H1 (cell line): ENCODE measurements at regions not wholly inside any gene's neighbourhood (a gene's known extent, or its start where the extent isn't known, plus 50 kb on each side); places are given as distances from the start of the nearest gene placed in this dataset.

Source experiments
- CTCF ChIA-PET: fragments of 300-600 bp; sonication (Branson Sonifier 250); formaldehyde crosslinking; loops from one replicate; lab custom pipeline; 2021; ENCODE audit not compliant: partially characterized antibody; lab: Charles Lee
- POLR2A ChIA-PET: fragments of 300-600 bp; sonication (Branson Sonifier 250); formaldehyde crosslinking; loops from one replicate; lab custom pipeline; 2021; ENCODE audit warnings: inconsistent platforms; ENCODE audit not compliant: partially characterized antibody; lab: Charles Lee
- DNase-seq, 2 experiments: peaks; one replicate each; pipeline versions ENCODE4 v3.0.0 to v3.0.0-alpha.2; 2010 to 2022; ENCODE audit warnings: low spot score in 2 of 2, low read depth in 1 of 2, mixed read lengths in 1 of 2
- FAIRE-seq: peaks from 2 replicates; lab custom pipeline; 2011; peaks lifted over from hg19 to GRCh38; lab: Jason Lieb, UNC
- H2AFZ ChIP-seq: 2 replicates; pipeline ENCODE4 v1.8.1; 2012; ENCODE audit warnings: low read length, inconsistent platforms
- H2AK5ac ChIP-seq: 2 replicates; pipeline ENCODE4 v1.6.1; 2013; ENCODE audit warnings: low read depth, low read length
- H2BK120ac ChIP-seq: replicated peaks from 2 replicates; pipeline ENCODE3; 2013; ENCODE audit warnings: low read depth, low read length, inconsistent platforms
- H2BK12ac ChIP-seq: 2 replicates; pipeline ENCODE4 v1.6.1; 2013; ENCODE audit warnings: low read depth, low read length
- H2BK15ac ChIP-seq: 2 replicates; pipeline ENCODE4 v1.6.1; 2013; ENCODE audit warnings: low read length
- H2BK20ac ChIP-seq: 2 replicates; pipeline ENCODE4 v1.6.1; 2013; ENCODE audit warnings: low read length
- H2BK5ac ChIP-seq: 2 replicates; pipeline ENCODE4 v1.6.1; 2013; ENCODE audit warnings: low read depth, low read length
- H3K14ac ChIP-seq: 2 replicates; pipeline ENCODE4 v1.6.1; 2013; ENCODE audit warnings: inconsistent platforms; ENCODE audit not compliant: insufficient read length
- H3K18ac ChIP-seq: 2 replicates; pipeline ENCODE4 v1.6.1; 2013; ENCODE audit warnings: low read length; ENCODE audit errors: extremely low read depth
- H3K23ac ChIP-seq: 2 replicates; pipeline ENCODE4 v1.6.1; 2013; ENCODE audit warnings: inconsistent platforms; ENCODE audit not compliant: insufficient read length
- H3K23me2 ChIP-seq: 2 replicates; pipeline ENCODE4 v1.6.1; 2013; ENCODE audit warnings: low read depth, low read length
- H3K27ac ChIP-seq: 2 replicates; pipeline ENCODE4 v1.6.1; 2011; ENCODE audit warnings: low read depth, low read length, inconsistent platforms
- H3K27me3 ChIP-seq, 4 experiments: replicated peaks in 1 of 4; 1 replicate in 1 of 4; 2 replicates in 3 of 4; pipeline versions ENCODE4 v1.6.1 to v1.8.1; 2011 to 2013; ENCODE audit warnings: low read length in 3 of 4, mild to moderate bottlenecking in 3 of 4, inconsistent platforms in 2 of 4, mixed read lengths in 2 of 4, moderate library complexity in 1 of 4; ENCODE audit not compliant: control insufficient read depth in 3 of 4, insufficient read depth in 3 of 4; ENCODE audit errors: extremely low read depth in 1 of 4
- H3K36me3 ChIP-seq, 4 experiments: 2 replicates each; pipeline versions ENCODE4 v1.6.1 to v1.8.1; 2011 to 2013; ENCODE audit warnings: mild to moderate bottlenecking in 4 of 4, low read length in 3 of 4, moderate library complexity in 2 of 4, control low read depth in 1 of 4, inconsistent platforms in 1 of 4; ENCODE audit not compliant: insufficient read depth in 4 of 4, control insufficient read depth in 2 of 4
- H3K4ac ChIP-seq: replicated peaks from 2 replicates; pipeline ENCODE3; 2013; ENCODE audit warnings: low read length, low read depth, mixed read lengths, inconsistent platforms; ENCODE audit not compliant: insufficient read length
- H3K4me1 ChIP-seq, 4 experiments: replicated peaks in 1 of 4; 1 replicate in 1 of 4; 2 replicates in 3 of 4; pipeline versions ENCODE4 v1.6.1 to v1.8.1; 2011 to 2013; ENCODE audit warnings: low read length in 3 of 4, inconsistent platforms in 2 of 4, mixed read lengths in 1 of 4; ENCODE audit not compliant: insufficient read depth in 4 of 4, control insufficient read depth in 3 of 4
- H3K4me2 ChIP-seq, 2 experiments: 2 replicates each; pipeline versions ENCODE4 v1.6.1 to v1.8.1; 2011 to 2013; ENCODE audit warnings: low read depth in 2 of 2, low read length in 2 of 2, control low read depth in 1 of 2, inconsistent platforms in 1 of 2, mild to moderate bottlenecking in 1 of 2; ENCODE audit not compliant: insufficient read depth in 1 of 2
- H3K4me3 ChIP-seq, 4 experiments: fragments of 200-600, 300-600 bp in 1 of 4; sonication (generic), shearing (Covaris generic), sonication (Bioruptor Twin) in 1 of 4; 2 replicates each; pipeline versions ENCODE4 v1.5.1 to v1.8.1; 2011 to 2016; ENCODE audit warnings: low read length in 4 of 4, low read depth in 3 of 4, control low read depth in 2 of 4, inconsistent platforms in 2 of 4, mild to moderate bottlenecking in 2 of 4, mixed read lengths in 1 of 4, moderate library complexity in 1 of 4; ENCODE audit not compliant: insufficient read depth in 2 of 4; ENCODE audit errors: extremely low read depth in 1 of 4
- H3K56ac ChIP-seq: replicated peaks from 2 replicates; pipeline ENCODE3; 2013; ENCODE audit warnings: low read depth, mild to moderate bottlenecking, mixed read lengths, low read length, inconsistent platforms; ENCODE audit not compliant: insufficient read length
- H3K79me1 ChIP-seq: 2 replicates; pipeline ENCODE4 v1.6.1; 2013; ENCODE audit warnings: low read depth, low read length, control low read depth
- H3K79me2 ChIP-seq, 2 experiments: 2 replicates each; pipeline versions ENCODE4 v1.6.1 to v1.8.1; 2012 to 2013; ENCODE audit warnings: low read length in 2 of 2, mild to moderate bottlenecking in 2 of 2, inconsistent platforms in 1 of 2; ENCODE audit not compliant: insufficient read depth in 2 of 2, control insufficient read depth in 1 of 2
- H3K9ac ChIP-seq, 4 experiments: replicated peaks in 1 of 4; 1 replicate in 1 of 4; 2 replicates in 3 of 4; pipeline versions ENCODE4 v1.6.1 to v1.8.1; 2011 to 2013; ENCODE audit warnings: low read depth in 3 of 4, low read length in 3 of 4, control low read depth in 2 of 4, mild to moderate bottlenecking in 2 of 4, moderate library complexity in 2 of 4, inconsistent platforms in 1 of 4; ENCODE audit errors: extremely low read depth in 1 of 4
- H3K9me3 ChIP-seq, 2 experiments: 2 replicates each; pipeline versions ENCODE4 v1.6.1 to v1.8.1; 2012 to 2013; ENCODE audit warnings: mild to moderate bottlenecking in 2 of 2, moderate library complexity in 2 of 2, control low read depth in 1 of 2, inconsistent platforms in 1 of 2, low read depth in 1 of 2, low read length in 1 of 2, mixed read lengths in 1 of 2; ENCODE audit not compliant: insufficient read depth in 2 of 2
- H4K20me1 ChIP-seq, 2 experiments: replicated peaks in 1 of 2; 2 replicates each; pipeline versions ENCODE3 to v1.8.1; 2011 to 2013; ENCODE audit warnings: inconsistent platforms in 2 of 2, low read length in 2 of 2, mild to moderate bottlenecking in 1 of 2; ENCODE audit not compliant: insufficient read depth in 2 of 2, control insufficient read depth in 1 of 2
- H4K5ac ChIP-seq: 2 replicates; pipeline ENCODE4 v1.6.1; 2013; ENCODE audit warnings: low read length, low read depth, mixed read lengths, inconsistent platforms; ENCODE audit not compliant: insufficient read length
- H4K8ac ChIP-seq: 2 replicates; pipeline ENCODE4 v1.8.0; 2013; ENCODE audit warnings: mild to moderate bottlenecking, moderate library complexity, low read length, inconsistent platforms; ENCODE audit not compliant: insufficient read depth; ENCODE audit errors: extremely low read depth
- H4K91ac ChIP-seq: replicated peaks from 2 replicates; pipeline ENCODE3; 2013; ENCODE audit warnings: low read length, mixed read lengths, inconsistent platforms; ENCODE audit not compliant: insufficient read length
- EGR1 ChIP-seq: IDR thresholded peaks from 2 replicates; pipeline ENCODE4 v1.6.1; 2011; ENCODE audit warnings: low read depth, low read length, borderline replicate concordance
- HDAC2 ChIP-seq, 2 experiments: fragments of 300-600 bp in 1 of 2; sonication (generic) in 1 of 2; IDR thresholded peaks; 2 replicates each; pipeline ENCODE4 v1.6.1; 2011 to 2012; ENCODE audit warnings: low read depth in 2 of 2, low read length in 2 of 2, mild to moderate bottlenecking in 2 of 2, moderate library complexity in 2 of 2, borderline replicate concordance in 1 of 2, inconsistent platforms in 1 of 2
- WGBS, 2 experiments: shearing (Covaris generic) in 1 of 2; methylation state at CpG; one replicate each; pipeline versions ENCODE4 v1.1.6 to v1.1.7; 2013 to 2015; ENCODE audit warnings: low lambda C conversion rate in 2 of 2, mixed read lengths in 2 of 2, inconsistent platforms in 1 of 2, low coverage in 1 of 2, missing lambda C conversion rate in 1 of 2; ENCODE audit not compliant: insufficient replicate concordance in 2 of 2, insufficient coverage in 1 of 2, insufficient read length in 1 of 2; ENCODE audit errors: extremely low coverage in 1 of 2, missing lambda C conversion rate in 1 of 2; 5-methylcytosine and 5-hydroxymethylcytosine counted together

- no peak overlapping the region for H3K14ac ChIP-seq
- no peak overlapping the region for H3K9ac ChIP-seq
- H2BK15ac ChIP-seq: no peak overlapping the region
- no peak overlapping the region for H2BK120ac ChIP-seq
- no peaks in the 10 kb centered on the region for H3K36me3 ChIP-seq
- no peak overlapping the region for H2BK12ac ChIP-seq
- H4K20me1 ChIP-seq: no peaks in the 10 kb centered on the region
- TF ChIP-seq EGR1 (no peak), HDAC2 (IDR thresholded peaks at IDR 0.05; ENCODE audit: borderline replicate concordance in 1 of 2, low read depth in 2 of 2, low read length in 2 of 2) (no peak)
- H2BK20ac ChIP-seq: no peak overlapping the region
- H4K91ac ChIP-seq: no peak overlapping the region
- no peak for FAIRE-seq
- no peak overlapping the region for H4K5ac ChIP-seq
- DNase-seq: no peak
- no peaks in the 10 kb centered on the region for H3K4me1 ChIP-seq
- no peak overlapping the region for H3K56ac ChIP-seq
- H3K4me3 ChIP-seq: no peak overlapping the region
- CTCF ChIA-PET: interaction anchor here (0.6 kb wide), 1 partner anchor 214 kb away, joined by 3 read pairs; no protein-coding TSS in a partner anchor
- no peak overlapping the region for H3K18ac ChIP-seq
- 90% methylated on average over 6 of the region's 7 CpGs; no CpG with 5 or more reads in 1 of the 2 experiments for WGBS, 2 experiments
- H4K8ac ChIP-seq: no peak overlapping the region
- no peaks in the 10 kb centered on the region for H3K9me3 ChIP-seq
- H3K79me1 ChIP-seq: no peaks in the 10 kb centered on the region
- H3K23me2 ChIP-seq: no peaks in the 10 kb centered on the region
- no peak overlapping the region for H2BK5ac ChIP-seq
- no peak overlapping the region for H3K4me2 ChIP-seq
- H3K27ac ChIP-seq: no peak overlapping the region
- POLR2A ChIA-PET: no interaction called here
- no peak overlapping the region for H3K23ac ChIP-seq
- H3K79me2 ChIP-seq: no peaks in the 10 kb centered on the region
- H3K27me3 ChIP-seq: no peaks in the 10 kb centered on the region
- no peak overlapping the region for H2AK5ac ChIP-seq
- no peak overlapping the region for H2AFZ ChIP-seq
- no peak overlapping the region for H3K4ac ChIP-seq
Observed at GRCh38 chr6:163715846-163716245, 301.3 kb downstream of the QKI start.
